ENCODE measurements at regions not wholly inside any gene's neighbourhood (a gene's known extent, or its start where the extent isn't known, plus 50 kb on each side); places are given as distances from the start of the nearest gene placed in this dataset.

DNA sequence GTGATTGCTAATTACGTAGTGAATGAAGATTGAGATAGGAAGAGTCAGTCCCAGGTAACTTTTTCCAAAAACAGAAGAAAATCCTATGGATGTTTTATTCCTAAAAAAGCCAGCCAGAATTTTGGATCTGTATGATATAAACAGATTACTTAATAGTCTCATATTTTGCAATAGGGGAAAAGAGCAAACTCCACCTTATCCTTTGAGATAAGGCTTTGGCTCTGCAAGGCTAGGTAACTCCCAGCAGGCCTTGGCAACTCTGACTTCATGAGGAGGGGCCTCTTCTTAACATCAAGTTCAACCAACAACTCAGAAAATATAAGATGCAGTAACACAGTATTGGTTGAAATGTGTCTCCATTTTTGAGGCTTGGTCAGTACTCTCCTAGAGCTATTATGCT, 98.7 kb upstream of the SLC4A4 start:
- H3K9me3 ChIP-seq (ENCODE audit: insufficient read depth, low read length): no peaks in the 10 kb centered on the region
- H2AFZ ChIP-seq (ENCODE audit: low read depth, low read length): no peak overlapping the region
- no peaks in the 10 kb centered on the region for H3K79me2 ChIP-seq (ENCODE audit: low read length)
- TF ChIP-seq, protein P1, sequence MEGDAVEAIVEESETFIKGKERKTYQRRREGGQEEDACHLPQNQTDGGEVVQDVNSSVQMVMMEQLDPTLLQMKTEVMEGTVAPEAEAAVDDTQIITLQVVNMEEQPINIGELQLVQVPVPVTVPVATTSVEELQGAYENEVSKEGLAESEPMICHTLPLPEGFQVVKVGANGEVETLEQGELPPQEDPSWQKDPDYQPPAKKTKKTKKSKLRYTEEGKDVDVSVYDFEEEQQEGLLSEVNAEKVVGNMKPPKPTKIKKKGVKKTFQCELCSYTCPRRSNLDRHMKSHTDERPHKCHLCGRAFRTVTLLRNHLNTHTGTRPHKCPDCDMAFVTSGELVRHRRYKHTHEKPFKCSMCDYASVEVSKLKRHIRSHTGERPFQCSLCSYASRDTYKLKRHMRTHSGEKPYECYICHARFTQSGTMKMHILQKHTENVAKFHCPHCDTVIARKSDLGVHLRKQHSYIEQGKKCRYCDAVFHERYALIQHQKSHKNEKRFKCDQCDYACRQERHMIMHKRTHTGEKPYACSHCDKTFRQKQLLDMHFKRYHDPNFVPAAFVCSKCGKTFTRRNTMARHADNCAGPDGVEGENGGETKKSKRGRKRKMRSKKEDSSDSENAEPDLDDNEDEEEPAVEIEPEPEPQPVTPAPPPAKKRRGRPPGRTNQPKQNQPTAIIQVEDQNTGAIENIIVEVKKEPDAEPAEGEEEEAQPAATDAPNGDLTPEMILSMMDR (IDR thresholded peaks at IDR 0.05; ENCODE audit: low read depth, low read length): no peak
- no peak for TF ChIP-seq EZH2phosphoT487 (IDR thresholded peaks at IDR 0.05; ENCODE audit: low read depth)
- H3K36me3 ChIP-seq (replicated peaks; ENCODE audit: low read depth, low read length): no peaks in the 10 kb centered on the region
- 0 out of 2 replicates have a peak, but pooled peaks cover 4% of the 10 kb centered on the region for H3K27me3 ChIP-seq (ENCODE audit: low read depth, low read length)
- no peak overlapping the region for H3K9ac ChIP-seq (ENCODE audit: low read length)
- H3K4me1 ChIP-seq (ENCODE audit: low read length): no peaks in the 10 kb centered on the region
- no peak overlapping the region for H3K4me2 ChIP-seq (ENCODE audit: low read length)
- no peak overlapping the region for H3K27ac ChIP-seq (ENCODE audit: low read length)
- H3K4me3 ChIP-seq (ENCODE audit: low read length): no peak overlapping the region
- H4K20me1 ChIP-seq (ENCODE audit: insufficient read depth, low read length): no peaks in the 10 kb centered on the region

DNA sequence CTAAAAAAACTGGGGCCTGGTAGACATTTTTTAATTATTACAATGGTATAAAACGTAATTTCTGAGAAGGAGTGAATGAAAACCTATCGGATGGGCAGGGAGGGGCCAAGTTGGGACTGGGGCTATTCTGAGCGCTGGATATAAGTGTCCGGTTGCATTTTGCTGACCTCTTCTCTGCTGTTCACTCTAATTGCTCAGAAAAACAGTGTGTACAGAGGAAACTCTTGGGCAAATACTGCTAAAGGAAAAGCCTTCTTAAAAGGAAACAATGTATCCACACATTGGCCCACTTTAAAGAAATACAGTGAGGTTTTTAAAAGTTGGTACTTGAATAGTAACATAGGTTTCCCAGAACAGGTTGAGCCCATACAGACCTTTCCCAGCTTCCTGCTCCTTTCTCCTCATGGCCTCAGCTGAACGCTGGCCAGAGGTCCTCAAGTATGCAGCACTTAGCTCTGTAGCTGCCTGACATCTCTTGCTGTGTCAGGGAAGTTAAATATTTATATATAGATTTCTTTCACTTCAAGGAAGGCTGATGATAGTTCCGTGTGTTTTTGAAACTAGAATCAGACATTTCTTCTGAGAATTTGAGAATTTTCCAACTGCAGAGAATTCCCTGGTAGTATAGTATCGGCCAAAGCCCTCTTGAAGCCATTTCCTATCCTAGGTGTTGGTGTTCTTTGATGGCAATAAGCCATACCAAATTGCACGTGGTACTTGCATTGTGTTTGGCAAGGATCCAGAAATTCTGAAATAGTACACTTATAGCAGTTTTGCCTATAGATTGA, 97.1 kb upstream of the SLC4A4 start:
- Histone ChIP-seq H3K4me1 (ENCODE audit: low read length) (no peaks in the 10 kb centered on the region), H3K4me3 (ENCODE audit: low read length) (no peak overlapping the region), H3K27me3 (ENCODE audit: low read depth, low read length) (no peaks in the 10 kb centered on the region), H3K27ac (ENCODE audit: low read length) (no peak overlapping the region), H3K9me3 (ENCODE audit: insufficient read depth, low read length) (no peaks in the 10 kb centered on the region), H4K20me1 (ENCODE audit: insufficient read depth, low read length) (no peaks in the 10 kb centered on the region), H3K79me2 (ENCODE audit: low read length) (no peaks in the 10 kb centered on the region), H2AFZ (ENCODE audit: low read depth, low read length) (no peak overlapping the region), H3K9ac (ENCODE audit: low read length) (no peak overlapping the region), H3K36me3 (replicated peaks; ENCODE audit: low read depth, low read length) (no peaks in the 10 kb centered on the region), H3K4me2 (ENCODE audit: low read length) (no peak overlapping the region)
- TF ChIP-seq, protein P1 (IDR thresholded peaks at IDR 0.05; ENCODE audit: low read depth, low read length): no peak
- TF ChIP-seq EZH2phosphoT487 (IDR thresholded peaks at IDR 0.05; ENCODE audit: low read depth): no peak

DNA sequence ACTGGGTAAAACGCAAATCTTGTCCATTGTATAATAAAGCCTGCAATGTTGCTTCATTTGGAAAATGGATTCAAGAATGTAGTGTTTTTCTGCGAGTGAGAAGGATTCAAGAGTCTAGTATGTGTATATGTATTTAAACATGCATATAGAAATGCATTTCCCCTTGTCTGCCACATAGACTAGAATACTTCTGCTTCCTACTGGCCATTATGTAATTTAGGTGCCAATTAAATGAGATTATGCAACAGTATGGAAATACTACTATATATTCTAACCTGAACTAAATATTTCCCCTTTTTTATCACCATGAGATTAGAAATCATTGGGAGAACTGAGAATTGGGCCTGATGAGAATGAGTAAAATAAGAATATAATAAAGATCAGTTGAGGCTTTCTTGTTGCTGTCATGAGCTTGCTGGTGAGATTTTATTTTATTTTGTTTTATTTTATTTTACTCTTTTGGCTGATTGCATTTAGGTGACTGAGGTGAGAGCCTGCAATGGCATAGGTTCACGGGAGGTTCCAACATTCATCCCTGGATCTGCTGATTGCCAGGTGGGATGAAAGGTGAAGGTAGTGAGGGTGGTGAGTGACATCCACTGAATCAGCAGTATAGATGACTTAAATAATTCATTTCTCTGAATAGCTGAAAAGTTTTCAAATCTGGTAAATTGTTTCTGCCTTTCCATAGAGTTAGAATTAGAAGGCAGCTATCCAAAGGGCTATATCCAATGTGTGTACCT, 95.6 kb upstream of the SLC4A4 start:
- Histone ChIP-seq H3K4me1 (ENCODE audit: low read length) (no peaks in the 10 kb centered on the region), H3K27me3 (ENCODE audit: low read depth, low read length) (no peaks in the 10 kb centered on the region), H3K9me3 (ENCODE audit: insufficient read depth, low read length) (no peaks in the 10 kb centered on the region), H2AFZ (ENCODE audit: low read depth, low read length) (no peak overlapping the region), H3K4me2 (ENCODE audit: low read length) (no peak overlapping the region), H3K9ac (ENCODE audit: low read length) (no peak overlapping the region), H3K4me3 (ENCODE audit: low read length) (no peak overlapping the region), H3K27ac (ENCODE audit: low read length) (no peak overlapping the region), H4K20me1 (ENCODE audit: insufficient read depth, low read length) (no peaks in the 10 kb centered on the region), H3K79me2 (ENCODE audit: low read length) (no peaks in the 10 kb centered on the region), H3K36me3 (replicated peaks; ENCODE audit: low read depth, low read length) (no peaks in the 10 kb centered on the region)
- no peak for TF ChIP-seq EZH2phosphoT487 (IDR thresholded peaks at IDR 0.05; ENCODE audit: low read depth)
- TF ChIP-seq, protein P1 (IDR thresholded peaks at IDR 0.05; ENCODE audit: low read depth, low read length): no peak

- TF ChIP-seq EZH2phosphoT487 (IDR thresholded peaks at IDR 0.05; ENCODE audit: low read depth): no peak
- TF ChIP-seq, protein P1 (IDR thresholded peaks at IDR 0.05; ENCODE audit: low read depth, low read length): no peak
- no peaks in the 10 kb centered on the region for H3K79me2 ChIP-seq (ENCODE audit: low read length)
- no peak overlapping the region for H3K4me3 ChIP-seq (ENCODE audit: low read length)
- no peak overlapping the region for H3K4me2 ChIP-seq (ENCODE audit: low read length)
- no peaks in the 10 kb centered on the region for H3K9me3 ChIP-seq (ENCODE audit: insufficient read depth, low read length)
- H3K36me3 ChIP-seq (replicated peaks; ENCODE audit: low read depth, low read length): no peaks in the 10 kb centered on the region
- no peaks in the 10 kb centered on the region for H4K20me1 ChIP-seq (ENCODE audit: insufficient read depth, low read length)
- H3K9ac ChIP-seq (ENCODE audit: low read length): no peak overlapping the region
- H3K27ac ChIP-seq (ENCODE audit: low read length): no peak overlapping the region
- no peak overlapping the region for H2AFZ ChIP-seq (ENCODE audit: low read depth, low read length)
- no peaks in the 10 kb centered on the region for H3K4me1 ChIP-seq (ENCODE audit: low read length)
- H3K27me3 ChIP-seq (ENCODE audit: low read depth, low read length): no peaks in the 10 kb centered on the region
These were observed 91.1 kb upstream of the SLC4A4 start for GRCh38 chr4:71247706-71248105.

All from OCI-LY3 (cell line).